ENCODE measurements at regions not wholly inside any gene's neighbourhood (a gene's known extent, or its start where the extent isn't known, plus 50 kb on each side); places are given as distances from the start of the nearest gene placed in this dataset.

- DNase-seq, result no peak
Measured at GRCh38 chr4:106766519-106766918, 269.6 kb downstream of the DKK2 start.

- DNase-seq, result no peak
Measured at GRCh38 chr4:106764774-106765173, 271.3 kb downstream of the DKK2 start.

- no peak for DNase-seq
Measured at GRCh38 chr4:106762666-106763443, 273.3 kb downstream of the DKK2 start.

GRCh38 chr4:106753426-106753825, 282.7 kb downstream of the DKK2 start:
- DNase-seq, result no peak

GRCh38 chr4:106746451-106746850, 289.7 kb downstream of the DKK2 start:
- no peak for DNase-seq

- DNase-seq, result no peak
Measured at GRCh38 chr4:106738121-106738520, 298.0 kb downstream of the DKK2 start.

GRCh38 chr4:106718548-106718947, 317.6 kb downstream of the DKK2 start:
- DNase-seq, result no peak

GRCh38 chr4:106717091-106717490, 319.0 kb downstream of the DKK2 start:
- no peak for DNase-seq

- no peak for DNase-seq
Measured at GRCh38 chr4:106715825-106716224, 320.3 kb downstream of the DKK2 start.

- no peak for DNase-seq
Measured at GRCh38 chr4:106708464-106708816, 327.7 kb downstream of the DKK2 start.

- DNase-seq, result peak; percentile 22
Measured at GRCh38 chr4:106707776-106708463, 328.2 kb downstream of the DKK2 start.

GRCh38 chr4:106704253-106704870, 331.8 kb downstream of the DKK2 start:
- DNase-seq, result no peak

- no peak for DNase-seq
Measured at GRCh38 chr4:106700321-106700720, 331.7 kb upstream of the GIMD1 start.

- no peak for DNase-seq
Measured at GRCh38 chr4:106698621-106699195, 330.1 kb upstream of the GIMD1 start.

GRCh38 chr4:106695501-106696262, 327.1 kb upstream of the GIMD1 start:
- no peak for DNase-seq

GRCh38 chr4:106694232-106694631, 325.7 kb upstream of the GIMD1 start:
- DNase-seq, result no peak

- no peak for DNase-seq
Measured at GRCh38 chr4:106691749-106692148, 323.2 kb upstream of the GIMD1 start.

- peak; percentile 23 for DNase-seq
Measured at GRCh38 chr4:106690487-106690886, 321.9 kb upstream of the GIMD1 start.

GRCh38 chr4:106687026-106687425, 318.4 kb upstream of the GIMD1 start:
- DNase-seq, result no peak

- no peak for DNase-seq
Measured at GRCh38 chr4:106681381-106681921, 312.9 kb upstream of the GIMD1 start.

GRCh38 chr4:106679063-106679462, 310.5 kb upstream of the GIMD1 start:
- no peak for DNase-seq

GRCh38 chr4:106677213-106677612, 308.6 kb upstream of the GIMD1 start:
- no peak for DNase-seq
